SU-DHL-6 (cell line): ENCODE measurements at regions not wholly inside any gene's neighbourhood (a gene's known extent, or its start where the extent isn't known, plus 50 kb on each side); places are given as distances from the start of the nearest gene placed in this dataset.

ENCODE experiments used
- H2AFZ ChIP-seq: fragments of 200-600 bp; sonication (generic); 2 replicates; pipeline ENCODE4 v1.6.1; 2014; ENCODE audit warnings: low read depth, mild to moderate bottlenecking, moderate library complexity, mixed read lengths, antibody characterized with exemption, low read length; ENCODE audit not compliant: severe bottlenecking
- H3F3A ChIP-seq: fragments of 200-600 bp; shearing (Covaris generic); 2 replicates; pipeline ENCODE4 v1.6.0; 2016; ENCODE audit warnings: antibody characterized with exemption, mild to moderate bottlenecking; ENCODE audit not compliant: insufficient read depth
- H3K27ac ChIP-seq: fragments of 200-600 bp; sonication (generic); 2 replicates; pipeline ENCODE4 v1.5.1; 2016; ENCODE audit warnings: low read depth, mild to moderate bottlenecking, low read length, moderate library complexity, mixed read lengths
- H3K27me3 ChIP-seq: fragments of 200-600 bp; sonication (generic), shearing (Covaris generic); 2 replicates; pipeline ENCODE4 v1.6.0; 2014; ENCODE audit warnings: mild to moderate bottlenecking, low read length
- H3K36me3 ChIP-seq: fragments of 200-600 bp; sonication (generic); 2 replicates; pipeline ENCODE4 v1.6.1; 2014; ENCODE audit warnings: mild to moderate bottlenecking, low read length, mixed read lengths
- H3K4me2 ChIP-seq: fragments of 300-600, 200-600 bp; shearing (Covaris generic), sonication (generic); 2 replicates; pipeline ENCODE4 v1.6.0; 2014; ENCODE audit warnings: low read length, low read depth, mild to moderate bottlenecking; ENCODE audit not compliant: poor library complexity, severe bottlenecking
- H3K4me3 ChIP-seq: fragments of 200-600 bp; sonication (generic); 2 replicates; pipeline ENCODE4 v1.5.1; 2014; ENCODE audit warnings: antibody characterized with exemption, low read length, mild to moderate bottlenecking, mixed read lengths; ENCODE audit not compliant: insufficient read depth, poor library complexity, severe bottlenecking
- H3K79me2 ChIP-seq: fragments of 200-600 bp; sonication (generic); 2 replicates; pipeline ENCODE4 v1.6.1; 2014; ENCODE audit warnings: mild to moderate bottlenecking, low read length, moderate library complexity; ENCODE audit not compliant: insufficient read depth
- H3K9ac ChIP-seq: fragments of 200-600 bp; sonication (generic); 2 replicates; pipeline ENCODE4 v1.7.0; 2014; ENCODE audit warnings: mild to moderate bottlenecking, low read length
- H3K9me2 ChIP-seq: fragments of 200-600 bp; sonication (generic); replicated peaks from 2 replicates; pipeline ENCODE4 v1.6.1; 2014; ENCODE audit warnings: low read length; ENCODE audit not compliant: insufficient read depth
- H3K9me3 ChIP-seq: fragments of 200-600 bp; sonication (generic); 2 replicates; pipeline ENCODE4 v1.6.1; 2014; ENCODE audit warnings: low read length, mixed read lengths; ENCODE audit not compliant: insufficient read depth
- H4K20me1 ChIP-seq: fragments of 200-600 bp; sonication (generic); 2 replicates; pipeline ENCODE4 v1.6.1; 2014; ENCODE audit warnings: low read depth, mild to moderate bottlenecking, antibody characterized with exemption, low read length, moderate library complexity, mixed read lengths
- EZH2phosphoT487 ChIP-seq: fragments of 200-600 bp; sonication (generic), shearing (Covaris generic); conservative IDR thresholded peaks from 2 replicates; pipeline ENCODE4 v1.6.1; 2018; ENCODE audit warnings: mild to moderate bottlenecking, antibody characterized with exemption, low read length, moderate library complexity, mixed read lengths
- TF ChIP-seq, protein P1 (sequence below): fragments of 200-600 bp; sonication (generic); IDR thresholded peaks from one replicate; pipeline ENCODE4 v1.5.1; 2017; ENCODE audit warnings: antibody characterized with exemption, mild to moderate bottlenecking, low read length, moderate library complexity; ENCODE audit not compliant: insufficient read depth, poor library complexity, severe bottlenecking

DNA sequence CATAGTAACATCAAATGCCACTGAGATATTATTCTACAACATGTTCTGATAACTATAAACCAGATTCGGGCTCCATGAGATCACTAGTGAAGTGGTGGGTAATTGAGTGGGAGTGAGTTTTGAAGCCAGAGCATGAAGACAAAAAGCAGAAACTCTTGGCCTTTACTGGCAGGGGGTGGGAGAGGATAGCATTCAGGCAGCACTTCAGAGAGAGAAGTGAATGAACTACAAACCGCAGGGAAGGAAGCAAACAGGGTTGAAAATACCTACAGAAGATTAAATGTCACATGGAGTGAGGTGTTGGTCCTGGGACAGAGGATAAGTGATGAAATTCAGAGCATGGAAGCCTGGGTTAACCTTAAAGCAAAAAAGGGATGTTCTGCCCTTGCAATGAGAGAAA is 250.0 kb downstream of the EPM2A start:
- no peaks in the 10 kb centered on the region for H4K20me1 ChIP-seq
- TF ChIP-seq EZH2phosphoT487 = no peak
- TF ChIP-seq, protein P1, sequence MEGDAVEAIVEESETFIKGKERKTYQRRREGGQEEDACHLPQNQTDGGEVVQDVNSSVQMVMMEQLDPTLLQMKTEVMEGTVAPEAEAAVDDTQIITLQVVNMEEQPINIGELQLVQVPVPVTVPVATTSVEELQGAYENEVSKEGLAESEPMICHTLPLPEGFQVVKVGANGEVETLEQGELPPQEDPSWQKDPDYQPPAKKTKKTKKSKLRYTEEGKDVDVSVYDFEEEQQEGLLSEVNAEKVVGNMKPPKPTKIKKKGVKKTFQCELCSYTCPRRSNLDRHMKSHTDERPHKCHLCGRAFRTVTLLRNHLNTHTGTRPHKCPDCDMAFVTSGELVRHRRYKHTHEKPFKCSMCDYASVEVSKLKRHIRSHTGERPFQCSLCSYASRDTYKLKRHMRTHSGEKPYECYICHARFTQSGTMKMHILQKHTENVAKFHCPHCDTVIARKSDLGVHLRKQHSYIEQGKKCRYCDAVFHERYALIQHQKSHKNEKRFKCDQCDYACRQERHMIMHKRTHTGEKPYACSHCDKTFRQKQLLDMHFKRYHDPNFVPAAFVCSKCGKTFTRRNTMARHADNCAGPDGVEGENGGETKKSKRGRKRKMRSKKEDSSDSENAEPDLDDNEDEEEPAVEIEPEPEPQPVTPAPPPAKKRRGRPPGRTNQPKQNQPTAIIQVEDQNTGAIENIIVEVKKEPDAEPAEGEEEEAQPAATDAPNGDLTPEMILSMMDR = no peak
- H3K79me2 ChIP-seq = no peaks in the 10 kb centered on the region
- no peaks in the 10 kb centered on the region for H3K9me2 ChIP-seq
- H3K9ac ChIP-seq = no peak overlapping the region
- H3K36me3 ChIP-seq = no peaks in the 10 kb centered on the region
- H3K9me3 ChIP-seq = no peaks in the 10 kb centered on the region
- H3K4me2 ChIP-seq = no peak overlapping the region
- H3K27me3 ChIP-seq = no peaks in the 10 kb centered on the region
- no peaks in the 10 kb centered on the region for H3F3A ChIP-seq
- H2AFZ ChIP-seq = no peak overlapping the region
- H3K27ac ChIP-seq = no peak overlapping the region
- H3K4me3 ChIP-seq = no peak overlapping the region

DNA sequence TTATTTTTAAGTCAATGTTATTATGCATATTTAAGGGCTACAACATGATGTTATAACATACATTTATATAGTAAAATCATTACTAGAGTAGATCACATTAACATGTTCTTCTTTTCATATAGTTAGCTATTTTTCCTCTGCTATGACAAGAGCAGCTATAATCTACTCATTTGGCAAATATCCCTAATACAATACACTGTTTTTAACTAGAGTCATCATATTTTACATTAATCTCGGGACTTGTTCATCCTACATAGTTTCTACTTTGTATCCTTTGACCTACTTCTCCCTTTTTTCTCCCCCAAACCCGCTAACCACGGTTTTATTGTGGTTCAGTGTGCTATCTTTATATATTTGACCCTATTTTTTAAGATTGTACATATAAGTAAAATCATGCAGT is 249.0 kb downstream of the EPM2A start:
- H2AFZ ChIP-seq = no peak overlapping the region
- H3K9me2 ChIP-seq = no peaks in the 10 kb centered on the region
- no peak for TF ChIP-seq EZH2phosphoT487
- no peaks in the 10 kb centered on the region for H4K20me1 ChIP-seq
- no peak overlapping the region for H3K9ac ChIP-seq
- no peaks in the 10 kb centered on the region for H3F3A ChIP-seq
- no peak overlapping the region for H3K27ac ChIP-seq
- H3K36me3 ChIP-seq = no peaks in the 10 kb centered on the region
- no peaks in the 10 kb centered on the region for H3K79me2 ChIP-seq
- no peaks in the 10 kb centered on the region for H3K9me3 ChIP-seq
- H3K27me3 ChIP-seq = no peaks in the 10 kb centered on the region
- H3K4me2 ChIP-seq = no peak overlapping the region
- H3K4me3 ChIP-seq = no peak overlapping the region

GRCh38 chr6:145489583-145489982 is 245.7 kb downstream of the EPM2A start:
- Histone ChIP-seq H3K9me3 (no peaks in the 10 kb centered on the region), H3F3A (no peaks in the 10 kb centered on the region)

GRCh38 chr6:145490068-145490467 is 245.3 kb downstream of the EPM2A start:
- no peak for TF ChIP-seq EZH2phosphoT487
- TF ChIP-seq, protein P1 = no peak
- Histone ChIP-seq H3K27ac (no peak overlapping the region), H2AFZ (no peak overlapping the region)

More at GRCh38 chr6:145489583-145489982, 245.7 kb downstream of the EPM2A start:
- no peaks in the 10 kb centered on the region for H3K27me3 ChIP-seq
- H3K4me3 ChIP-seq = no peak overlapping the region
- no peaks in the 10 kb centered on the region for H3K79me2 ChIP-seq
- no peaks in the 10 kb centered on the region for H3K9me2 ChIP-seq
- H2AFZ ChIP-seq = no peak overlapping the region
- no peak overlapping the region for H3K9ac ChIP-seq
- H3K4me2 ChIP-seq = no peak overlapping the region
- no peaks in the 10 kb centered on the region for H4K20me1 ChIP-seq
- no peak overlapping the region for H3K27ac ChIP-seq
- H3K36me3 ChIP-seq = no peaks in the 10 kb centered on the region
- TF ChIP-seq EZH2phosphoT487 = no peak
- TF ChIP-seq, protein P1 = no peak

More at GRCh38 chr6:145490068-145490467, 245.3 kb downstream of the EPM2A start:
- Histone ChIP-seq H3K79me2 (no peaks in the 10 kb centered on the region), H3K9me3 (no peaks in the 10 kb centered on the region), H3F3A (no peaks in the 10 kb centered on the region), H3K36me3 (no peaks in the 10 kb centered on the region), H3K27me3 (no peaks in the 10 kb centered on the region), H3K4me3 (no peak overlapping the region), H3K9ac (no peak overlapping the region), H4K20me1 (no peaks in the 10 kb centered on the region), H3K9me2 (no peaks in the 10 kb centered on the region), H3K4me2 (no peak overlapping the region)
